Dermis blood vessel endothelial cell (primary cell): ENCODE measurements at regions not wholly inside any gene's neighbourhood (a gene's known extent, or its start where the extent isn't known, plus 50 kb on each side); places are given as distances from the start of the nearest gene placed in this dataset.

Experiments
- DNase-seq: peaks from one replicate; pipeline ENCODE4 v3.0.0; 2010

DNA sequence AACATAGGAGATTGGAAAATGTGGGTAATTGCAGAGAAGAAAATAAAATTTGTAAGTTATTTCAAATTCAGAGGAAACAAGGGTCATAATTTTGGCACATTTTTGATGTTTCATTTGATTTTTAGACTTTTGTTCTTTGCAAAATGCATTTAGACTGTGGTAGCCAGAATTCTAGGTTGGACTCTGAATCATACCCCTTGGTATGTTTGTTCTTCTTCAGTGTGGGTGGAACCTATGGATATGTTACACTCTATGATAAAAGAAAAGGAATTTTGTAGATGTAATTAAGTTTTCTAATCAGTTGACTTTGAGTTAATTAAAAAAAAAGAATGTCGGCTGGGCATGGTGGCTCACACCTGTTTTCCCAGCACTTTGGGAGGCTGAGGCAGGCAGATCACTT lies 827.0 kb downstream of the AACS start:
- DNase-seq: no peak

DNA sequence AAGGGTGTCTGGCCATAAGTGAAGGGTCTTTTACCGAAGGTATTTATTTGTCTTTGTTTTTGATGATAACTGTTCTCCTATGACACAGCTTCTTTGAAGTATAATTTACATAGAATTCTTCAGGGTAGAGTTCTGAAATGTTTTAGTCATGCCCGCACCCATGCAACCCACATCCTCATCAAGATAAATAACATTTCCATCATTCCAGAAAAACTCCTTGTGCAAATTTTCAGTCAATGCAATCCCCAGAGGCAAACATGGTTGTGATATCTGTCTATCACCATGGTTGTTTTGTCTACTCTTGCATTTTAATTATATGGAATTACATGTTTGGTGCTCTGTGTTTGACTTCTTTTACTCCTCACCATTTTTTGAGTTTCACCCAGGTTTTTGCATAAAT lies 837.8 kb downstream of the AACS start:
- DNase-seq: no peak

DNA sequence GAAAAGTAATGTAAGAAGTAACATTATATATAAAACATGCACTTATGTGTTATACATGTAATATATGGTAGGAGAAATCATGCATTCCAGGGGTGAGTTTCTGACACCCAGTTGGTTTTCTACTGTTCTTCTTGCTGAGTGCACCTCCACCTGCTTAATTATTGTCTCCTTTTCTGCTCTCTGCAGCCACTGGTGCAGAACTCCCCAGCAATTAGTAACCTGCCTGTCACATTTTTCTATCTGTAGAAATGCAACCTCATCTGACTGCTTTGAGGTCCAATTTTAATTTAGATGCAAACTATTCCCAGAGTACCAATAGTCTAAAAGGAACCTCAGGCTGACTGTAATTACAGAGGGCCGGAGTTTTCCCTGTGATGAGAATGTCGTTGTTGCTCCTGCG lies 842.1 kb downstream of the AACS start:
- no peak for DNase-seq

DNA sequence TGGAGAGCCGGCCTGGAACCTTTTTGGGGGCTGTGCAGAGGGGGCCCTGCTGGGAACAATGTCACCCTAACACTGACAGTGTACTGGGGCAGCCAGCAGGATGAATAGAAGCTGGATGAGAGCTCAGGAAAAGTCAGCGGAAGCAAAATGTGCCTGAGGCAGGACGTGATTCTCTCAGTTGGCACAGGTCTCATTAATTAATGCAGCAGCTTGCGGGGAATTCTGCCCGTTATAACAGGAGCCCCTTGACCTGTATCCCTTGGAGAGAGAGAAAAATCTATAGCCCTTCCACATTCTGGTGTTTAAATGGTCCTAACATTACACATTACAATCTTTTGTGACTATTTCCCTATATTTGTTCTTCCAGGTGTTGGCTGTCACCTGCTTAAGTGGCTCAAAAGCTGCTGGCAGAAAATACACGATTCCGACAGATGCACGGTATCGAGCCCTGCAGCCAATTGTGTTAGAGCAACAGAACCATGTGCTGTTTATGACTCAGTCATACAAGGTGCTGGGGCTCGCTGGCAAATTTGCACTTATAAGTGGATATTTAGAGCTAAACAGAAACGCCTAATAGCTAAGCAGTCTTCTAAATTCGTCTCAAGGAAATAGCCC lies 854.7 kb downstream of the AACS start:
- DNase-seq: no peak

DNA sequence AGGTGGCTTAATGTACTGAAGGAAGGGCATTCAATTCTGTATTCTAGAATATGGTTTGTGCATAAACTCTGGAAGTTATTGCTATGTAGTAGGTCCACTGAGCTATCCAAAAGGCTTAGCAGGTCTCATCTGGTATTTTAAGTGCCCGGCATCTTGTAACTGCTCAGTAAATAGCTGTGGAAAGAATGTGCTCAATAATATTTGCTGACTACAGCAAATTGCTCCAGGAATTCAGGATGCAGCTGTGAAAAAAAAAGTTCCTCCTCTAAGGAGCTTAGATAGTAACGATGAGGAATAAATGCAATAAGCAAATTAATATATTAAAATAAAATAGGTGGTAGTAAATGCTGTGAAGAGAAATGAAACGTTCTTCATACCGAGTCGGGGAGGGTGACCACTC lies 857.1 kb downstream of the AACS start:
- no peak for DNase-seq

DNA sequence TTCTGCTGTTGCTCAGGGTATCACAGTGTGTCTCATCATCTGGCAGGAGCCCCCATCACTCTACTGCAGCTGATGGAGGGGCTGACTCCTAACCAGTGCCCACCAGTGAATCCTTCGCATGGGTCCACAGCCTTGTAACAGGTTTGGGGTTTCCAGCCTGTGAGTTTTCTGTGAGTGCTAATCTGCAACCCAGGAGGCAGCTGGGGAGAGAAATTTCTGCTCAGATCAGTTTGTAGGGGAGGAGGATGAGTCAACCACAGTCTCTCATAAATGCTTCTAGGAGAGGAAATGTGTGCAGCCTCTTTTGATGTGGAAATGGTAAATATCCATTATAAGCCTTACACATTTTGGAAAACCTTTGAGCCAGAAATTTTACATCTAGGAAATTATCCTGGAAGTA lies 871.3 kb downstream of the AACS start:
- DNase-seq: no peak

DNA sequence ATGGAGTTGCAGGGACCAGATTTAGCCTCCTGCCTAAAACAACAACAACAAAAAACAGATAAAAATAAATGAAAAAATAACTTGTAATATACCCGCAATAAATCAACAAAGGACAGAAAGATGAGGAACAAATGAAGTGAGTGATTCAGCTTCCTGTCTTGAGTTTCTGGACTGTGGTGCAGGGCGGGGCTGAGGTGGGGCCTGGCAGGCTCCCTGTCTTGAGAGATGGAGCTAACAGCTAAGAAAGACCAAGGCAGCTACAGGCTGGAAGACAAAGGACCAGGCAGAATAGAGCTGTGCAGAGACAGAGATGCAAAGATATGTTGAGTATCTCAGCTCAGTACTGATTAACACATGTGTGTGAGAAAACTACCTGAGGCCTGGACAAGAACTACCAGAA lies 879.2 kb downstream of the AACS start:
- DNase-seq: no peak

DNA sequence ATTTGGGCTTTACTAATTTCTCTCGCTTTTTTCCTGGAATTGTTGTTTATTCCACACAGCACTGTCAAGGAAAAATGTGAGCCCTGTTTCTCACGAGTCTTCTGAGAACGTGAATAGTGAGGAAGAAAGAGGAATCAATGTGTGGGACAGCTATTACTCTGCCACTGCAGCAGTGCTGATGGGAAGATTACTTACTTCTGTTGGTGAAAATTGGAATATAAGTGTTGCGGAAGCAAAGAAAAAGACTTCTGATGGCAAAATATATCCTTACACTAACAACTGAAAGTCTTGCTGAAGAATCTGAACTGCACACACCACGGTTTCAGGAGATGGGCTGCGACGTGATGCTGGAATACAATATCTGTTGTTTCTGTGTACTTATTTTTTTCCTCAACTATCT lies 884.2 kb downstream of the AACS start:
- DNase-seq: no peak

DNA sequence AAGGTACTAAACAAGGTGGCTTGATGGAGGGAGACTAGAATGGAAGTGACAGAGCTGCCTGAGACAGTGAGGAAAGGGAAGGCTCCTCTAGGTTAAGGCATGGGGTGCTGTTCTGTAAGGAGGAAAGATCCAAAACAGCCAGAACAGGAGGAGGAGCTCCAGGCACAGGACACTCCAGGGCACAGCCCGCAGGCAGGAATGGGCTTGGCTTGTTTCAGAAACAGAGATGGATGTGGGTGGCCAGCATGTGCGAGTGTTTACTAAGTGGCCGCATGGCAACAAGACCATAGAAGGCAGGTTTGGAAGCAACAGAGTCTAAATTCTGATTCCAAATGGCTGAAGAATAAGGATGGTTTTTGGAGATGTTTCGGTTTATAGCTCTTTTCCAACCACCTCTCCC lies 889.1 kb downstream of the AACS start:
- no peak for DNase-seq

DNA sequence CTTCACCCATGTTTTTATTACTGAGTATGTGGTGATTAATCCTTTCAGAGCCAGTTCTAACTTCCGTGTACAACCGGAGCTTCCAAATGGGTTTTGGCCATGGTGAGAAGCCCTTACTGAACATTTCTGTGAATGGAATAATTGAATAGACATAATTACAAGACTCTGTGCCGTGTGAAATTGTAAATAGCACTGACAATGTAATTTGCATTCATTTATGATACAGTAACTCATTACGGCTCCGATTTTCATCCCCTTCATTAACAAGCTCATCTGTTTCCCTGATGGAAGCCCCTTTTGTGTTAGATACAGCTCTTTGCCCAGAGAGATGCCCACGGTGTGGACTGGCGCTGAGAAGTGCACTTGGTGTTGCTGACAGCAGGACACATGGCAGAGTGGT lies 891.0 kb downstream of the AACS start:
- no peak for DNase-seq

DNA sequence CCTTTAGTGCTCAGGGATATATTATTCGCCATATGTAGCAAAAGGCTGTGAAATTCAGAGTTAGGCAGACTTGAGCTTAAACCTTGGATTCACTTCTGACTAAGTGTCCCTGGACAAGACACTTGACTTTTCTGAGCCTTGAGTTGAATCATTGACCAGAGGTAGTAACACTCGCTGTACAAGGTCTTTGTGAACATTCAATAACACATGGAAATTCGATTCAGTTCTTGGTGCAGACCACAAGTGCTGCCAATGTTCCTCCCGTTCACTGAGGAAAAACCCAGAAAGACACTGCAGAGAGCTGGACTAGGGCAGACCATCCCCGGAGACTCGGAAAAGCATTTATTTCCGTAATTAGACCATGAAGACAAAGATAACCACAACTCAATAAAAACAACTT lies 901.4 kb downstream of the AACS start:
- DNase-seq: no peak

DNA sequence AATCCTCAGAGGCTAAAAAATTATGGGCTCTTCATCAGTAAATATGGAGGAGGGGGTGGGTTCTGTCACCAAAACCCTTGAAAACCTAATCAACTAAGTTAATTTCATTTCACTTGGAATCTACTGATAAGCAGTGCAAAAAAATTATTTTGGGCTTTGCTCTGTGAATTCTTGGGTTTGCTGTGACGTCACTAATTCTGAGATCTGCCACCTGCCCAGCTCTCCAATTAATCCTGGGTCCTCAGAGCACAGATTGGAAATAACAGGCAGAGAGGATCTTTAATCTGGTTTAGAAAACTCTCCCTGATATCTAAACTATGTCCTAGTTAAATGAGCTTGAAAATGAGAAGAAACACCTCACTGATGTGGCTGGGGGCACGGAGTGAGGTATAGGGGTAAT lies 903.2 kb downstream of the AACS start:
- no peak for DNase-seq

DNA sequence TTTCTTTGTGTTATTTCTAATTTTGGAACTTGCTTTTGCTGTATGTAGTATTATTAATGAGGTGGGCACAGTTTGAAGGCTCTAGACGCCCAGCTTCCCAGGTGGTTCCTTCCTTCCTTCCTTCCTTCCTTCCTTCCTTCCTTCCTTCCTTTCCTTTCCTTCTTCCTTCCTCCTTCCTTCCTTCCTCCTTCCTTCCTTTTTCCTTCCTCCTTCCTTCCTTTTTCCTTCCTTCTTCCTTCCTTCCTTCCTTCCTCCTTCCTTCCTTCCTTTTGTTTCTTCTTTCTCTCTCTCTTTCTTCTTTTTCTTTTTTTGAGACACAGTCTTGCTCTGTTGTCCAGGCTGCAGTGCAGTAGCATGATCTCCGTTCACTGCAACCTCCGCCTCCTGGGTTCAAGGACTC lies 906.7 kb downstream of the AACS start:
- no peak for DNase-seq

DNA sequence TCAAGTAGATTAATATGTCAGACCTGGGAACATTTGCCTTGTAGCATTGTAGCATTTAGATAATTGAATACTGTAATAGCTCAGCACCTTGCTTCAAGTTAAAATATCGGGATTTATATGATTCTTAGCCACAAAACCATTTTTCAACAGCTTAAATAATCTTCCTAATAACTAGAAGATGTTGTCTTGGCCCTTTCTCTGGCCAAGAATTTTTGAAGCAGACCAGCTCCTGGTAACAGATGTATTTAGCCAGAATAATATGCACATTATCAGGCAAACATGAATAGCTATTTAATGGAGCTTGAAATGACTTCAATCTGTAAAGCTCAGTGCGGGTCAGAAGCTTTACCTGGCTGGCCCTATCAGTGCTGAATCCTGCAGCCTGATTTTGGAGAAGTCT lies 913.1 kb downstream of the AACS start:
- no peak for DNase-seq

DNA sequence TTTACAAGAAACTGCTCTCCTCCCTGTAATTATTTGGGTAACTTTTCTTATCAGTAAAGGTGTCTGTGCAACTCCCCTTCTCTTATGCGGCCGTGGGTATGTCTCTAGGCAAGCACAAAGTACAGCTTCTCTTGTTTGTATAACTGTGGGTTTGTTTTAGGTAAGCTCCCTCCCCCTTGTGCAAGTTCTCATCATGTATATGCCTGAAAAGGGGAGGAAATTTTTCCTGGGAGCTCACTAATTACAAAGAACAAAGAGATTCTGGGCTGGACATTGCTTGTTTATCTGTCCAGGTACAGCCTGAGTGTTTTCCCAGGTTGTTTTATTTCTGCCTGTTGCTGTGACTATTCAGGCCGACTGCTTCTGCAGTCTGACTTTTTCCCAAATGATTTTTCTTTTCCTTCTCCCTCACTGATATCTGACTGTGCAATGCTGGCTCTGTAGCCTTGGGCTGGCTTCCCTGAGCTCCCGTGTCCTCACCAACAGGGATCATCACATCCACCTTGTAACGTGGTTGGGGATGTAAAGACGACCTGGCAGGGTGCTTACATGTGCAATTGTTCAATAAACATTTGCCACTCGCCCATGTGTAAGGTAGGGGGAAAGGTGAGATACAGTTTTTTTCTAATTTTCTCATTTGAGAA lies 916.5 kb downstream of the AACS start:
- no peak for DNase-seq

DNA sequence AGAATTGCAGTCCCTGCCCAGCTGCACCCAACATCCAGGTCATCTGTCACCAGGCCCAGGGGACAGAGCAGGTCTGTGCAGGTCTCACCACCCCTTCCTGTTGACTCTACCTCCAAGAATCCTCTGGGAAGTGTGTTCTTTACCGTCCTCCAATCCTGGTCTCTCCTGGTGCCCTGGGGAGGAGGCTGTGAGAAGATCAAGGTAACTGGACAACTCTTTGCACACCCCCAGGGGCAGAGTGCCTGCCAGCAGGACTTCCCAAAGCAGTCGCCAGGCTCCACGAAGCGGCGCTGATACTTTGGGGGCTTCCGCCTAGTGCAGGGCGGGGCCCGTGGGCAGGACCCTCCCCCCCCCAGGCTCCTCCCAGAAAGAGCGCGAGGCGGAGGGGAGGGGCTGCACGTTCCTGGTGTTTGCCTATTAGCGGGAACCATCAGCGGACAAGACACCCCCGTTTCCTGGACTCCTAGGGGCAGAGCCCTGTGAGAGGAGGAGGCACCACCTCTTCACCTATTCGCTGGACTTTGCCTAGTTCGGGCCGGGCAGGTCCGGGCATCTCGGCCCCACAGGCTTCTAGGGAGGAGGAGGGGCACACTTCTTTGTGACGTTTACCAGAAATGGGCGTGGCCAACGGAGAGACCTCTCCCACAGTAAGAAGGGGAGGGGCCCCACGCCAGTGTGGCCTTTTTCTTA lies 918.0 kb downstream of the AACS start:
- DNase-seq: no peak

DNA sequence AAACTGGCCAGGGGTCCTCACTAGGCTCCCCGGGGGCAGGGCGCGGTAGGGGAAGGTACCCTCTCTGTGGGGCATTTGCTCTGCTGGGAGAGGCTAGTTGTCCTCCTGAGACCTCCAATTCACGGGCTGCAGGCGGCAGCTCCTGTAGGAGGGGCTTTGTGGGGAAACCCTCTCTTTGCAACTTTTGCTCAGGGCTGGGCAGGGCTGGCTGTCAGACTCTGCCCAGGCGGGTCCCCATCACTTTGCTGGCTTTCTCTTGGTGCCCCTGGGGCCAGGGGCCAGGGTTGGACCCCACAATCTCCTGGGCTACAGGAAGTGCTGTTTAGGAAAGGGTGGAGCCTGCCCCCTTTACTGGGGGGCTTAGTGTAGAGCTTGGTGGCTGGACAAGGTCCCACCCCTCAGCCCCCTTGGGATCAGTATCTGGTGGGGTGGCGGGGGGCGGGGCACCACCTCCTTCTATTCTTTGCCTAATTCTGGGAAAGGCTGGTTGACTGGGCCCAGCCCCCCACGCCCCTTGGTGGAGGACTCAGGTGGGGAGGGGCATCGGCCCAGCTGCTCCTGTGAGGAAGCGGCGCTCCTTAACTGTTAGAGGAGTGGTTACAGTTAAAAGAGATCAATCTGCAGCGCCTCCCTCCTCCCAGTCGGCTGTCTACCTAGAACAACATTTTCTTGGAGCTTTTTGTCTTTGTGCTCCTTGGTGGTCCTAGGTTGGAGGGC lies 918.7 kb downstream of the AACS start:
- no peak for DNase-seq

DNA sequence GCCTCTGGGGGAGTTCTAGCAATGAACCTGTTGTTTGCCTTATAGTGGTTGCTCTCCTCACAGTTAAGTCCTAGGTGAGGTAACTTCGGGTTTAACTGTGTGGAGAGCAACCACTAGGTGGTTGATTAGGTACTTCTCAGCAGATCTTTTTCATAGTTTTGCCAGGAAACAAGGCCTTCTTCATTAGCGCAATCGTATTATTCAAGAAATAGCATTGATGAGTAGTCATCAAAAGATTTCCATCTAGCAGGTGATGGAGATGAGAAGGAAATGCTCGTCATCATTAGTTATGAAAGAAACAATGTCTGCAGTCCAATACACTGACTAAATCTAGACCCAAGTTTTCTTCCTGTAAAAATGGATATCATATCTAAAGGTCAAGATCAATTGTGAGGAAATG lies 923.3 kb downstream of the AACS start:
- no peak for DNase-seq

DNA sequence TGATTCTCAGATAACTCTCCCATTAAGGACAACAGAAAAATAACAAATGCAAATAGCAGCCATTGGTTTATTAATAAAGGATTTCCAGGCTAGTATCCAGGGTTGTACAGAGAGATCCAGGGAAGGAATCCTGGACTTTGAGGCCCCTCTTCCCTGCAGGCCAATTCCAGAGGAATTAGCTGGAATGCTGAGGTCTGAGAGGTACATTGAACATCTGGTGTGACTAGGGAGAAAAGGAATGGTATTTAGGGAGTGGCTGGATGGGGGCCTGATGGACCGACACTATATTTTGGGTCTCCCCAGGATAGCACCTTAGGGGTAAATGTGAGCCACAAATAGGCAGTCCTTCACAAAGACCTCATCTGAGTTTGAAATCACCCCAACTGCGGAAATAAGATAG lies 924.5 kb downstream of the AACS start:
- no peak for DNase-seq

DNA sequence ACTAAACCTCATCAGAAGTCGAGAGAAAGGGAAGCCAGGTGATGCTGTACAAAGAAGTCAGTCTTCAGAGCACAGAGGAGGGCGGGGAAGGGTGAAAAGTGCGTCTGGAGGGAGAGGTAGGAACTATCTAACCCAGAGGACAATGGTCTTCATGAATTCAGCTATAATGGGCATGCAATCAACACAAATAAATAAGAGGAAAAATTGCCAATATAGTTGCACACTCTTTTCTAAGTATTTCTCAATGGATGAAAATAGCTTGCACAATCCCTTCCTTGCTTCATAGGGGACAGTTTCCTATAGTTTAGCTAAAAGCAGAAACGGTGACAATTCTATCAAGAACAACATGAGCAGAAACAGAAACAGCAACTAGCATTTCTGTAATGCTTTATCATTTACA lies 931.2 kb downstream of the AACS start:
- DNase-seq: no peak

DNA sequence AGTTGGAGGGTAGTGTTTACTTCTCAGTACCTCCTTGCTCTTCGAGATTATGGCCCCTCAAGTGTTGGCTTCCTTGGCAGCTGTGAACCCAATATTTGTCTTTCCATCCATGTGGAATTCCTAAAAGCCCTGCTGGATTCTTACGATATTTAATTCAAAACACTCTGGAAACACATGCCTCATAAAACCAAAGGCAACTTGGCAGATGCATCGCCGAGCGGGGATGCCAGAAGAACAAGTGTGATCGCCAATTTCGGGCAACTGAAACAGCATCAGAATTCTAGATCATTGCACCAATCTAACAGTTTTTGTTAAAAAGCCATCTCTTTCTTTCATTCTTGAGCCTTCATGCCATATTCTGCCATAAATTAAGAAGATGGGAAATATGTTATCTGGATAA lies 934.4 kb downstream of the AACS start:
- DNase-seq: no peak

DNA sequence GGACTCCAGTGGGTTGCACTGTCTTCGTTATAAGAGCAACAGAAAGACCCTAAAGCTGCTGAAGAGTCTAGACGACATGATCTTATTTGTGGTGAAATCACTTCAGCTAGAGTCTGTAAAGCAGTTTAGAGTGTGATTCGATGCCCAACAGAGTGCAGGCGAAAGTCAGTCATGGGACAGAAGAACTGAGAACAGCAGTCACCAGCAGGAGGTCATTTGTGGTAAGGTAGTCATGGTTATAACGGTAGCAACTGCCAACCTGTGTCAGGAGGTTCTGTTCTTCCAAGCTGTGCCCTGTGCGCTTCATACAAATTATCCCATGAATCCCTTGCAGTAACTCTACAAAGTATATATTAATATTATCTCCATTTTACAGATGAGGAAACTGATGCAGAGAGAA lies 954.1 kb downstream of the AACS start:
- no peak for DNase-seq

DNA sequence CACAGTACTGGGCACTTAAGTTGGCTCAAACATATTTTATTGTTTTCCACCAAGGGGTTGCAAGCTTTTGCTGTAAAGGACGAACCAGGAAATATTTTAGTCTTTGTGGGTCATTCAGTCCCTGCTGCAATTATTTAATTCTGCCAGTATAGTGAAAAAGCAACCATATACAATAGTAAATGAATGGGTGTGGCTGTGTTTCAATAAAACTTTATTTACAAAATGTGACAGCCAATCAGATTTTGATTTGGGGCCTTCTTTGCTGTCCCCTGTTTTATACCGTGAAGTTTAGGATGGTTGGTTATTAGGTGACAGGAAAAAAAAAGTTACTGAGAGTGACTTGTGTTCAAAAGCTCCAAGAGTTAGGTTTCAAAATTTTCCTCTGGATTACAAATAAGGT lies 956.4 kb downstream of the AACS start:
- DNase-seq: no peak

DNA sequence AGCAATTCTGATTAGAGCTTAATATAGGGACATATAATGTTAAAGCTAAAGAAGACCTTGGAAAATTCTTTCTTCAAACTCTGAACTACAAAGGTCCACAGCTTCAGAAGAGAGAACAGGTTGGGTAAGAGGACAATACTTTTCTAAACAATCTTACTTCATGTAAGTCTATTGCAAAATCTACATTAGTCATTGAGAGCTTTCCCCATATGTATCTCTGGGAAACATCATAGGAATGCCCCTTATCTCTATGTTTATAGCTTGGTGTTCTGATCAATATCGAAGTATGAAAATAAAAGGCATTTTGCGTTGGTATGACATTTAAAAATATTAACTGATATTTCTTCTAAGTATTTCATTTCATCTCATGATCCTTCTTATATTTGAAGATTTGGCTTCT lies 962.6 kb downstream of the AACS start:
- no peak for DNase-seq
